ENCODE measurements at regions not wholly inside any gene's neighbourhood (a gene's known extent, or its start where the extent isn't known, plus 50 kb on each side); places are given as distances from the start of the nearest gene placed in this dataset.

- no peaks in the 10 kb centered on the region for H3K9me2 ChIP-seq (ENCODE audit: insufficient read depth, low read length)
- no peaks in the 10 kb centered on the region for H3F3A ChIP-seq (ENCODE audit: insufficient read depth, low read length, poor library complexity, severe bottlenecking)
- no peaks in the 10 kb centered on the region for H4K20me1 ChIP-seq (ENCODE audit: insufficient read depth)
- no peak overlapping the region for H3K4me3 ChIP-seq (ENCODE audit: low read length)
- no peak overlapping the region for H2AFZ ChIP-seq (ENCODE audit: low read depth, low read length)
- no peak overlapping the region for H3K4me2 ChIP-seq (ENCODE audit: low read length)
- no peak overlapping the region for H3K9ac ChIP-seq (ENCODE audit: low read length)
- H3K27ac ChIP-seq (ENCODE audit: low read length): no peak overlapping the region
- no peaks in the 10 kb centered on the region for H3K9me3 ChIP-seq (ENCODE audit: low read length)
- no peaks in the 10 kb centered on the region for H3K36me3 ChIP-seq (ENCODE audit: insufficient read depth, low read length)
- no peaks in the 10 kb centered on the region for H3K79me2 ChIP-seq (replicated peaks; ENCODE audit: insufficient read depth, low read length)
- no peak for TF ChIP-seq EP300 (conservative IDR thresholded peaks at IDR 0.05; ENCODE audit: poor library complexity, severe bottlenecking)
- no peak for TF ChIP-seq REST (IDR thresholded peaks at IDR 0.05; ENCODE audit: borderline replicate concordance)
- no peak for TF ChIP-seq SMC3 (conservative IDR thresholded peaks at IDR 0.05; ENCODE audit: poor library complexity)
- no peak for TF ChIP-seq RAD21 (conservative IDR thresholded peaks at IDR 0.05)
- no peak for TF ChIP-seq MXI1 (conservative IDR thresholded peaks at IDR 0.05; ENCODE audit: poor library complexity, severe bottlenecking)
- no peak for TF ChIP-seq EZH2 (IDR thresholded peaks at IDR 0.05; ENCODE audit: borderline replicate concordance, insufficient read depth, low read length, poor library complexity, severe bottlenecking)
- no peak for TF ChIP-seq CTCF (IDR thresholded peaks at IDR 0.05; ENCODE audit: poor library complexity, severe bottlenecking)
- TF ChIP-seq TAF1 (IDR thresholded peaks at IDR 0.05; ENCODE audit: low read depth): no peak
- TF ChIP-seq POLR2AphosphoS5 (IDR thresholded peaks at IDR 0.05): no peak
- no peaks in the 10 kb centered on the region for H3K27me3 ChIP-seq (ENCODE audit: insufficient read depth, low read depth, low read length)
Measured at GRCh38 chr7:115097175-115097671, 175.3 kb downstream of the MDFIC start.

GRCh38 chr7:115096262-115096661 is 174.4 kb downstream of the MDFIC start:
- no peaks in the 10 kb centered on the region for H3K79me2 ChIP-seq (replicated peaks; ENCODE audit: insufficient read depth, low read length)
- H4K20me1 ChIP-seq (ENCODE audit: insufficient read depth): no peaks in the 10 kb centered on the region
- no peak overlapping the region for H3K27ac ChIP-seq (ENCODE audit: low read length)
- H3K27me3 ChIP-seq (ENCODE audit: insufficient read depth, low read depth, low read length): no peaks in the 10 kb centered on the region
- TF ChIP-seq TAF1 (IDR thresholded peaks at IDR 0.05; ENCODE audit: low read depth) (no peak), EP300 (conservative IDR thresholded peaks at IDR 0.05; ENCODE audit: poor library complexity, severe bottlenecking) (no peak), EZH2 (IDR thresholded peaks at IDR 0.05; ENCODE audit: borderline replicate concordance, insufficient read depth, low read length, poor library complexity, severe bottlenecking) (no peak), SMC3 (conservative IDR thresholded peaks at IDR 0.05; ENCODE audit: poor library complexity) (no peak), CTCF (IDR thresholded peaks at IDR 0.05; ENCODE audit: poor library complexity, severe bottlenecking) (no peak), REST (IDR thresholded peaks at IDR 0.05; ENCODE audit: borderline replicate concordance) (no peak), POLR2AphosphoS5 (IDR thresholded peaks at IDR 0.05) (no peak)
- H2AFZ ChIP-seq (ENCODE audit: low read depth, low read length): no peak overlapping the region
- no peaks in the 10 kb centered on the region for H3K9me2 ChIP-seq (ENCODE audit: insufficient read depth, low read length)
- no peaks in the 10 kb centered on the region for H3K9me3 ChIP-seq (ENCODE audit: low read length)
- H3K9ac ChIP-seq (ENCODE audit: low read length): no peak overlapping the region
- no peaks in the 10 kb centered on the region for H3K36me3 ChIP-seq (ENCODE audit: insufficient read depth, low read length)
- no peak overlapping the region for H3K4me3 ChIP-seq (ENCODE audit: low read length)
- no peak overlapping the region for H3K4me2 ChIP-seq (ENCODE audit: low read length)
- no peaks in the 10 kb centered on the region for H3F3A ChIP-seq (ENCODE audit: insufficient read depth, low read length, poor library complexity, severe bottlenecking)

All from neural cell (in vitro differentiated cells).